HG02938 (cell line): ENCODE measurements at regions not wholly inside any gene's neighbourhood (a gene's known extent, or its start where the extent isn't known, plus 50 kb on each side); places are given as distances from the start of the nearest gene placed in this dataset.

ENCODE experiments used
- ATAC-seq: cut with Tn5 transposase; IDR thresholded peaks from one replicate; pipeline ENCODE4 v1.9.1; 2021; ENCODE audit warnings: mild to moderate bottlenecking, moderate library complexity; ENCODE audit not compliant: unreplicated experiment

GRCh38 chr2:126792186-126792585, 106.5 kb upstream of the TEX51 start:
- ATAC-seq: no peak

DNA sequence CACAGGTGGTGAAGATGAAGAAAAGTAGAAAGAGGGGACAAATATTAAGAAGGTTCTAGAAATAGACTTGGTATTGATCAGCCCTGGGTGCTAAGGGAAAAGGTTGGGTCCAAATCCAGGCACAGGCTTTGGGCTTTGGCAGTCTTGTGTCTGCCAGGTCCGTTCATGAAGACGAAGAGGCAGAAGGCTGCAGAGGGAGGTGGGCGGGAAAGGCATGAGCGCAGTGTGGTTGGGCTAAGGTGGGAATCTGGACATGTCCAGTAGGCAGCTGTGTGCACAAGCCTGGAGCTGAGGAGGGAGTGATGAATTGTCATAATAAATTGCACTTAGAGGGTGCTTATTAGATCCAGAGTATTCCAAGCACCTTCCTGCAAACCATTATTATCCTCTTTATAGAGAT, 105.7 kb upstream of the TEX51 start:
- no peak for ATAC-seq

DNA sequence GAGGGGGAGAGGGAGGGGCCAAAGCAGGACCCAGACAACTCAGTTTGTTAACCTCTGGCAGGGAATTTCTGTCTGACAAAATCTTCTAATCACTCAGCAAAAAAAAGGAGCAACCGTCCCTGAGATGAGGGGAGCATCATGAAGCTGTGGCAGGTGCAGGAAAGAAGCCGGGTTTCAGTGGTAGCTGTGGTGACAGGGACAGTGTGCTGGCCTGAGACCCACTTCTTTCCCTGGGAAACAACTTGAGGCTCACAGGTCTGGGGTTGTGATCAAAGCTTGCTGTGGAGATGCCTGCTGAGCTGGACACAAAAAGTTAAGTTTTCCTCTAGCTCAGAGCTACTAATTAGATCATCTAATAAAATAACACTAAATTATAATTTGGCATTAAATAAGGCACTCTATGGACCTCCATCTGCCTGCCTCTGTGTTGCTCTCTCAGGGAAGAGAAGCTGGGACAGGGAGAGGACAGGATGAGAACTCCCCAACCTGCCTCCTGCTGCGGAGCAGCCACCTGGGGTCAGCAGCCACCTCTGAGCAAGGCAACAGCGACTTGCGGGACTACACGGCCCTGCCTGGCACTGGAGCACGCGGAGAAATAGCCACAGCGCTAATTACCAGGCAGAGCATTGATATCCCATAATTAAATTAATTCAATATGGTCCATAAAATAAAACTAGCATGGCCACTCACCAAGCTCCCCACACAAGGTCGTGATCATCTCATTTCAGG, 104.6 kb upstream of the TEX51 start:
- no peak for ATAC-seq

- no peak for ATAC-seq
These were observed 103.0 kb upstream of the TEX51 start for GRCh38 chr2:126795656-126796055.

DNA sequence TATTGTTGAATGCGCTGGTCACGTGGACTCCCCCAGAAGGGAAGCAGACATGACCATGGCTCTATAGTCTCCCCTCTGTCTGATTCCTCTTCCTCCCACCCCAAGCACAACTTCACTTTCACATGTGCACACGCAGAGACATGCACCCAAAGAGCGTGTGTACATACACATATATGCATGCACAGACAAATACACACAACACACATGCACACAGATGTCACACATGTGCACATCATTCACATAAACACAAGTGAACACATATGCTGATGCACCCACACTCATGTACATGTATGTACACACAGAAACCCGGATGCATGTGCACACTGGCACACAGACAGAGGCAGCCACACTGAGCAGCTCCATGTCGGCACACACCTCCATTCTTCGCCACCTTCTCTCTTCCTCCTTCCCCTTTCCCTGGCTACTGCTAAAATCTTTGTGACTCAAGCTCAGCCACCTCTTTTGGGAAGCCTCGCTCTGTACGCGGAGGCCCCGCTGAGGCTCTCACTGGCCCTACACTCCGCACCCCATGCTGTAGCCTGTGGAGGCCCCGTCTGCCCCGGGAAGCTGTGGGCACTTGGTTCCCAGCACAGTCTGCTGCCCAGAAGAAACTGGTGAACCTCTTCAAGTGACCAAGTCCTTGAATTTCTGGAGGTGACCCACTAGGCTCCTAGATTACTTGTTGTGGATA, 101.6 kb upstream of the TEX51 start:
- no peak for ATAC-seq

- ATAC-seq: no peak
These were observed 100.9 kb upstream of the TEX51 start for GRCh38 chr2:126797622-126798275.

GRCh38 chr2:126798276-126799140, 100.2 kb upstream of the TEX51 start:
- ATAC-seq: no peak

DNA sequence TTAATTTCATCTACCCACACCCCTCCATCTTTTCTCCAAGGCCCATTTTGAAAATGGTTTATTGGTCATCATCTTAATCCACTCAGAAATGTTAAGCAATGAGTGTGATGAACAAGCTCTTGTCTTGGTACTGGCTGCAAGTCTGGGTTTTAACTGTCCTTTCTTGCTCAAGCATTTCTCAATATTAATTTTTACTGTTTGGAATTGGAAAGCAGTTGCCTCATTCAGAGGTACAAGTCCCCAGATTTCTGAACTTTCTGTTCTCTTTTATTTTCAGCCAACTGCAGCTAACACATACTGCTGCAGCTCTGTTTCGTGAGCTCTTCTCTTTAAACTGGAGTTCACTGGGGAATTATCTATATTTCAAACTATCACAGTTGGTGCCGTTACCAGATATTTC, 99.4 kb upstream of the TEX51 start:
- ATAC-seq: no peak

DNA sequence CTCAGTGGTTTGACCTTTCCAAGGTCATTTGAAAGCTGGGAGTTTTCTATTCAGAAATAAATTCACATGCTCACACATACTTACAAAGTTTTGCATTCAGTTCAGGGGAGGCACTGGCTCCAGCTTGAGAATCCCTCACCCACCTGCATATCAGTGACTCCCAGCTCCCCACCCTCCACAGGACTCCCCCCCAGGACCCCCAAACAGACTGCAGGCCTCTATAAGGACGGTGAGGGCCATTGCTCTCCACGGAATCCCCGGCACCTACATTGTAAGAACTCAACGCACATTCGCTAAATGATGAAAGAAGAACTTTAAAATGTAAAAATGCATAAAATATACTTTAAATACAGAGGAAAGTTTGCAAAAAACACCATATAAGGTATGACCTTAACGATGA, 97.2 kb upstream of the TEX51 start:
- no peak for ATAC-seq

DNA sequence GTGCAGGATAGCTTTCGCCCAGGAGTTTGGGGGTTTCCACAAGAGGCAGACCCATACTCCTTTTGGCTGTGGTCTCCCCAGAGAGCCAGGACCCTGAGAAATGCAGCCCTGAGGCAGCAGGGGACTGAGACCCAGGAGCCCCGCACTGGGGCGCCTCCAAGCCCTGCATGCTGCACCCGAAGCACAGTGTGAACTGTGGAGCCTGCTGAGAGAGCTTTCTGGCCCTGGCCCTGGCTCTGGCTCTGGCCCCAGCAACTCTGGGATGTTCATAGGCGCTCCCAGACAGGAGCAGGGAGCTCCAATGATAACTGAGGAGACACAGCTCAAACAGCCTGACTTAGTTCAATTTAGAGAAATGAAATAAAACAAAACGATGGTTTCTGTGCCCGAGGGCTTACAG, 96.4 kb upstream of the TEX51 start:
- no peak for ATAC-seq

GRCh38 chr2:126802774-126803433, 95.8 kb upstream of the TEX51 start:
- no peak for ATAC-seq

- no peak for ATAC-seq
These were observed 95.3 kb upstream of the TEX51 start for GRCh38 chr2:126803434-126803775.

- no peak for ATAC-seq
These were observed 94.3 kb upstream of the TEX51 start for GRCh38 chr2:126804347-126804746.

GRCh38 chr2:126808929-126809328, 89.8 kb upstream of the TEX51 start:
- ATAC-seq: no peak

DNA sequence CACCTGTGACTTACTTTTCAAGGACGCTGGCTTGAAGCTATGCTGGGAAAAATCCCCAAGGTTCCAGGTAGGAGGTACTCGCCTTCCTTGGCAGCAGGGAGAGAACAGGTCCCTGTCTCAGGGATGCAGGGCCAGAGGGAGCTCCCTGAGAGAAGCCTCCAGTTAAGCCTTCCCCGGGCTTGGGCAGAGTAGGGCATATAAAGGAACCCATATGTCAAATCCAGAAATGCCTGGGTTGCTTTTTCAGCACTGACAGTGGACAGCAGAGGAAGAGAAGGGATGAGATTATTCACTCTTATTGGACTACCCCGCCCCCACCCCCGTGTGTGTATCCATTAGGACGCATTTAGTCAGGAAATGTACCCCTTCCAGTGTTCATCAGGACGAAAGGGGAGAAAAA, 89.3 kb upstream of the TEX51 start:
- no peak for ATAC-seq

- no peak for ATAC-seq
These were observed 88.7 kb upstream of the TEX51 start for GRCh38 chr2:126810001-126810400.

GRCh38 chr2:126811101-126811500, 87.6 kb upstream of the TEX51 start:
- ATAC-seq: no peak

DNA sequence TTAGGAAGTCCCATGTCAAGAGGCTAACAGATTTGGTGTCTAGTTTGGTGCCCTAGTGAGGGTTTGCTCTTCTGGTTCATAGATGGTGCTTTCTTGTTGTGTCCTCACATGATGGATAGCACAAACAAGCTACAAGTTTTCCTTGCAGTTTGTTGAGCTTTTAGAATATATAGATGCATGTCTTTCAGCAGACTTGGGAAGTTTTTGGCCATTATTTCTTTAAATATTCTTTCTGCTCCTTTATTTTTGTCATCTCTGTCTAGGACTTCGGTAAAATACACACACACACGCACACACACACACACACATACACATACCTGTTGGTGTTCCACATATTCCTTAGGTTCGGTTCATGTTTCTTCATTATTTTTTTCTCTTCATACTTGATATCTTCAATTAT, 81.5 kb upstream of the TEX51 start:
- no peak for ATAC-seq

DNA sequence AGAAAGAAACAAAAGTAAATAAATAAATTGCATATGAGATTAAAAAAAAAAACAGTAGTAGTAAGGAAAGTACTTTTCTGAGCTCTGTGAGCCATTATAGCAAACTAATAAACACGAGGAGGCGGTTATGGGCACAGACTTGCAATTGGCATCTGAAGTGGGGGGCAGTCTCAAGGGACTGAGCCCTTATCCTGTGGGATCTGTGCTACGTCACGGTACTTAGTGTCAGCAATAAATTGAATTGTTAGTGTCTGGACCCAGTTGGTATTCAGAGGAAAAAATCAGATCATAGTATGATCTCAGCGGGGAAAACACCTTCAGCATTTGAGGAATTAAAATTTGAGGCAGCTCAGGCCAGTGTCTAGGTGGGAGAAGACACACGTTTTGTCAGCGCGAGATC, 76.6 kb upstream of the TEX51 start:
- ATAC-seq: no peak

GRCh38 chr2:126822921-126823320, 75.8 kb upstream of the TEX51 start:
- no peak for ATAC-seq

DNA sequence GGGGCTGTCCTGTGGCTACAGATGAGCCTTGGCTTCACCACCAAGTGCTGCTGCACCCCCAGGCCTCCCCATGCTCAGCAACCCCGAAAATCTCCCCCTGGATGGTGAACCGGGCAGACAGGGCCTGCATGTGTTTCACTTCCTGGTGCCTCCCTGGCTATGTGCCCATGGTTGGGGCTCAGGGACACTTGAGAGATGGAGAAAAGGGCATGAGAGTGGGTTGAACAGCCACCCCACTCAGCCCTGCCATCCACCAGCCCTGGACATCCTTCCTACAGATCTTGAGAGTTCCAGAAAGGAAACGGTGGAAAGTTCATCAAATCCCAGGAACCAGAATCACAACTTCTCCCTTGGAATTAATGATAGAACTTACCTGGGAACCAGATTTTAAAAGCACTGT, 74.7 kb upstream of the TEX51 start:
- no peak for ATAC-seq
